Gastrocnemius medialis (tissue), 4 donors: ENCODE measurements at regions not wholly inside any gene's neighbourhood (a gene's known extent, or its start where the extent isn't known, plus 50 kb on each side); places are given as distances from the start of the nearest gene placed in this dataset.

Source experiments
- ATAC-seq, 2 donors: fragments of 150-250 bp; one replicate each; pipeline ENCODE4 v1.9.1; 2016
- DNase-seq, 2 donors: peaks; one replicate each; pipeline ENCODE4 v3.0.0-alpha.2; 2019
- H3K27ac ChIP-seq, 4 donors: fragments of 200-600 bp; sonication (generic); 1 replicate in 1 of 4; 2 replicates in 3 of 4; pipeline ENCODE4 v1.5.1; 2016 to 2018; ENCODE audit warnings: mild to moderate bottlenecking in 2 of 4, moderate library complexity in 1 of 4
- H3K27me3 ChIP-seq, 3 donors: fragments of 200-600 bp; sonication (generic) in 2 of 3; 1 replicate in 1 of 3; 2 replicates in 2 of 3; pipeline versions ENCODE4 v1.5.1 to v1.6.0; 2016 to 2019; ENCODE audit warnings: mild to moderate bottlenecking in 1 of 3, moderate library complexity in 1 of 3
- H3K36me3 ChIP-seq, 2 donors: fragments of 200-600 bp; sonication (generic) in 1 of 2; one replicate each; pipeline ENCODE4 v1.5.1; 2017 to 2018
- H3K4me1 ChIP-seq, 2 donors: fragments of 200-600 bp; sonication (generic) in 1 of 2; one replicate each; pipeline ENCODE4 v1.5.1; 2016 to 2017; ENCODE audit warnings: mild to moderate bottlenecking in 2 of 2
- H3K4me3 ChIP-seq, 4 donors: fragments of 200-600 bp; sonication (generic) in 3 of 4; 1 replicate in 1 of 4; 2 replicates in 3 of 4; pipeline ENCODE4 v1.5.1; 2016 to 2019; ENCODE audit warnings: mild to moderate bottlenecking in 2 of 4
- H3K9me3 ChIP-seq, 3 donors: fragments of 200-600 bp; sonication (generic) in 2 of 3; 1 replicate in 1 of 3; 2 replicates in 2 of 3; pipeline ENCODE4 v1.5.1; 2016 to 2019
- CTCF ChIP-seq, 5 experiments: fragments of 450-650 bp in 3 of 5; fragments of 200-600 bp in 2 of 5; sonication (generic) in 2 of 5; IDR thresholded peaks in 4 of 5; conservative IDR thresholded peaks in 1 of 5; 1 replicate in 4 of 5; 2 replicates in 1 of 5; pipeline ENCODE4 v1.5.1; 2016 to 2019; ENCODE audit warnings: antibody characterized with exemption in 5 of 5, mild to moderate bottlenecking in 3 of 5, moderate library complexity in 3 of 5
- POLR2A ChIP-seq, 2 donors: fragments of 450-650 bp; IDR thresholded peaks; one replicate each; pipeline ENCODE4 v1.6.1; 2017; ENCODE audit warnings: antibody characterized with exemption in 2 of 2, mild to moderate bottlenecking in 2 of 2, moderate library complexity in 2 of 2
- in situ Hi-C, 4 donors: fragments of 200-750 bp; cut with MboI; loops; one replicate each; pipeline versions ENCODE4 v1.15.0 to v1.8.0; 2017; ENCODE audit warnings: low sequenced_read_pairs in 4 of 4
- intact Hi-C: fragments of 100-400 bp; cut with DNase I; formaldehyde crosslinking; loops from one replicate; pipeline ENCODE4 v1.15.1; 2023; ENCODE audit warnings: low total_unique reads

GRCh38 chr2:41900101-41900577, 147.7 kb upstream of the PKDCC start:
- no peak for TF ChIP-seq CTCF (IDR thresholded peaks at IDR 0.05 in 4 of 5, conservative IDR thresholded peaks at IDR 0.05 in 1 of 5)
- TF ChIP-seq POLR2A (IDR thresholded peaks at IDR 0.05), result no peak
- H3K36me3 ChIP-seq, result no peaks in the 10 kb centered on the region
- intact Hi-C loops (no loop called here), in situ Hi-C loops (no loop called here)
- no peak overlapping the region for H3K4me3 ChIP-seq
- H3K27me3 ChIP-seq, result no peaks in the 10 kb centered on the region
- H3K4me1 ChIP-seq, result no peaks in the 10 kb centered on the region
- no peak overlapping the region for H3K27ac ChIP-seq
- no peaks in the 10 kb centered on the region for H3K9me3 ChIP-seq
- ATAC-seq (no peak), DNase-seq (no peak)

- DNase-seq (no peak), ATAC-seq (no peak)
- in situ Hi-C loops, result no loop called here
- intact Hi-C loops, result no loop called here
- H3K4me3 ChIP-seq, result no peak overlapping the region
- no peaks in the 10 kb centered on the region for H3K9me3 ChIP-seq
- no peaks in the 10 kb centered on the region for H3K27me3 ChIP-seq
- no peak overlapping the region for H3K27ac ChIP-seq
- no peak for TF ChIP-seq CTCF (IDR thresholded peaks at IDR 0.05 in 4 of 5, conservative IDR thresholded peaks at IDR 0.05 in 1 of 5)
- no peaks in the 10 kb centered on the region for H3K4me1 ChIP-seq
- no peaks in the 10 kb centered on the region for H3K36me3 ChIP-seq
Measured at GRCh38 chr2:41902897-41903296, 144.9 kb upstream of the PKDCC start.

- Histone ChIP-seq H3K27me3 (no peaks in the 10 kb centered on the region), H3K4me1 (no peaks in the 10 kb centered on the region), H3K36me3 (no peaks in the 10 kb centered on the region), H3K4me3 (no peak overlapping the region), H3K27ac (no peak overlapping the region), H3K9me3 (no peaks in the 10 kb centered on the region)
- TF ChIP-seq POLR2A (IDR thresholded peaks at IDR 0.05) (no peak), CTCF (IDR thresholded peaks at IDR 0.05 in 4 of 5, conservative IDR thresholded peaks at IDR 0.05 in 1 of 5) (no peak)
- no peak for DNase-seq
- in situ Hi-C loops (no loop called here), intact Hi-C loops (no loop called here)
- ATAC-seq, result no peak
Measured at GRCh38 chr2:41903474-41904135, 144.2 kb upstream of the PKDCC start.

- no peak for ATAC-seq
- intact Hi-C loops, result no loop called here
- DNase-seq, result no peak
- no peaks in the 10 kb centered on the region for H3K27me3 ChIP-seq
- no peaks in the 10 kb centered on the region for H3K36me3 ChIP-seq
- no peak overlapping the region for H3K4me3 ChIP-seq
- in situ Hi-C loops, result no loop called here
- H3K4me1 ChIP-seq, result no peaks in the 10 kb centered on the region
- TF ChIP-seq CTCF (IDR thresholded peaks at IDR 0.05 in 4 of 5, conservative IDR thresholded peaks at IDR 0.05 in 1 of 5), result no peak
- no peak for TF ChIP-seq POLR2A (IDR thresholded peaks at IDR 0.05)
- no peak overlapping the region for H3K27ac ChIP-seq
- no peaks in the 10 kb centered on the region for H3K9me3 ChIP-seq
Measured at GRCh38 chr2:41904459-41904858, 143.4 kb upstream of the PKDCC start.
